Liver (tissue), 3 donors: ENCODE measurements at regions not wholly inside any gene's neighbourhood (a gene's known extent, or its start where the extent isn't known, plus 50 kb on each side); places are given as distances from the start of the nearest gene placed in this dataset.

ENCODE experiments used
- ATF3 ChIP-seq: IDR thresholded peaks from 2 replicates; pipeline ENCODE4 v1.6.1; 2016; ENCODE audit warnings: antibody characterized with exemption
- RAD21 ChIP-seq, 2 donors: IDR thresholded peaks; 2 replicates each; pipeline ENCODE4 v1.6.1; 2016; ENCODE audit warnings: antibody characterized with exemption in 2 of 2, mild to moderate bottlenecking in 2 of 2
- RXRA ChIP-seq, 2 donors: IDR thresholded peaks; 2 replicates each; pipeline ENCODE4 v1.6.1; 2017 to 2018; ENCODE audit warnings: antibody characterized with exemption in 2 of 2, mild to moderate bottlenecking in 1 of 2
- TF ChIP-seq, protein P1 (sequence below): IDR thresholded peaks from 2 replicates; pipeline ENCODE4 v1.6.1; 2016; ENCODE audit warnings: antibody characterized with exemption
- TF ChIP-seq, protein P2 (sequence below): fragments of 150-350 bp; IDR thresholded peaks from 2 replicates; pipeline ENCODE4 v1.5.1; 2017; ENCODE audit warnings: improper control_type of control experiment, low read depth, low read length; ENCODE audit not compliant: missing input control
- TF ChIP-seq, protein P3 (sequence below): IDR thresholded peaks from 2 replicates; pipeline ENCODE4 v1.6.1; 2016; ENCODE audit warnings: antibody characterized with exemption, mild to moderate bottlenecking
- donor health status: healthy.
- donor health status: healthy.

DNA sequence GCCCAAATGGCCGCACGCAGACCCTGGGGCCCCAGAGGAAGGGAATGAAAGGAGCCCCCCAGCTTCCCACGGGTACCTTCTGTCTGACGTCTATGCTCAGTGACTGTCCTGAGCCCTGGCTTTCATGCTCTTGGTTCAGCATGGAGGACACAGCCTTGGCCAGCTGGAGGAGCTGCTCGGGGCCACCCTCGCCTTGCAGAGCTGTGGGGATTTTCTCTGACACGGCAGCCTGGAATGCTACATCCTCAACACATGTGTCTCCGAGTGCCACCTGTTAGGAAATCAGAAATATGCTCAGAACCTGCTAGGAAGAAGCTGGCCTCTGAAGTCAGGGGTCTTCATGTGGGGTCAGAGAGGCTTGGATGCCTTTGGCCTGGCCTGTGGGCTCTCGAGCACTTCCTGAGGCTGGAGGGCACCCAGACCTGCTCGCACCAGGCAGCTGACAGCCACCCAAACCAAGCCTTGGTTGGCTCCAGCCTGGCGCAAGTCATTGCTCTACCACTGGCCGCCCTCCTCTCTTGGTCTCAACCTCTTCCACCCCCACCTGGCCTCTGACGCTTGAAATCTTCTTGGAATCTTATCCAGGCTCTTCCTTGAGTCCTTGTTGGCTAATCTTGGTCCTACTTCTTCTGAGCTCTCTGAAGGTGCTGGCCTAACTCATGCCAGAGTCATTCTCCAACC, 63.7 kb upstream of the BCO1 start:
- TF ChIP-seq RXRA (IDR thresholded peaks at IDR 0.05), result no peak
- no peak for TF ChIP-seq RAD21 (IDR thresholded peaks at IDR 0.05)
- TF ChIP-seq, protein P1, sequence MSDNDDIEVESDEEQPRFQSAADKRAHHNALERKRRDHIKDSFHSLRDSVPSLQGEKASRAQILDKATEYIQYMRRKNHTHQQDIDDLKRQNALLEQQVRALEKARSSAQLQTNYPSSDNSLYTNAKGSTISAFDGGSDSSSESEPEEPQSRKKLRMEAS, result no peak
- TF ChIP-seq ATF3, result no peak
- TF ChIP-seq, protein P2, sequence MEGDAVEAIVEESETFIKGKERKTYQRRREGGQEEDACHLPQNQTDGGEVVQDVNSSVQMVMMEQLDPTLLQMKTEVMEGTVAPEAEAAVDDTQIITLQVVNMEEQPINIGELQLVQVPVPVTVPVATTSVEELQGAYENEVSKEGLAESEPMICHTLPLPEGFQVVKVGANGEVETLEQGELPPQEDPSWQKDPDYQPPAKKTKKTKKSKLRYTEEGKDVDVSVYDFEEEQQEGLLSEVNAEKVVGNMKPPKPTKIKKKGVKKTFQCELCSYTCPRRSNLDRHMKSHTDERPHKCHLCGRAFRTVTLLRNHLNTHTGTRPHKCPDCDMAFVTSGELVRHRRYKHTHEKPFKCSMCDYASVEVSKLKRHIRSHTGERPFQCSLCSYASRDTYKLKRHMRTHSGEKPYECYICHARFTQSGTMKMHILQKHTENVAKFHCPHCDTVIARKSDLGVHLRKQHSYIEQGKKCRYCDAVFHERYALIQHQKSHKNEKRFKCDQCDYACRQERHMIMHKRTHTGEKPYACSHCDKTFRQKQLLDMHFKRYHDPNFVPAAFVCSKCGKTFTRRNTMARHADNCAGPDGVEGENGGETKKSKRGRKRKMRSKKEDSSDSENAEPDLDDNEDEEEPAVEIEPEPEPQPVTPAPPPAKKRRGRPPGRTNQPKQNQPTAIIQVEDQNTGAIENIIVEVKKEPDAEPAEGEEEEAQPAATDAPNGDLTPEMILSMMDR, result no peak
- TF ChIP-seq, protein P3, sequence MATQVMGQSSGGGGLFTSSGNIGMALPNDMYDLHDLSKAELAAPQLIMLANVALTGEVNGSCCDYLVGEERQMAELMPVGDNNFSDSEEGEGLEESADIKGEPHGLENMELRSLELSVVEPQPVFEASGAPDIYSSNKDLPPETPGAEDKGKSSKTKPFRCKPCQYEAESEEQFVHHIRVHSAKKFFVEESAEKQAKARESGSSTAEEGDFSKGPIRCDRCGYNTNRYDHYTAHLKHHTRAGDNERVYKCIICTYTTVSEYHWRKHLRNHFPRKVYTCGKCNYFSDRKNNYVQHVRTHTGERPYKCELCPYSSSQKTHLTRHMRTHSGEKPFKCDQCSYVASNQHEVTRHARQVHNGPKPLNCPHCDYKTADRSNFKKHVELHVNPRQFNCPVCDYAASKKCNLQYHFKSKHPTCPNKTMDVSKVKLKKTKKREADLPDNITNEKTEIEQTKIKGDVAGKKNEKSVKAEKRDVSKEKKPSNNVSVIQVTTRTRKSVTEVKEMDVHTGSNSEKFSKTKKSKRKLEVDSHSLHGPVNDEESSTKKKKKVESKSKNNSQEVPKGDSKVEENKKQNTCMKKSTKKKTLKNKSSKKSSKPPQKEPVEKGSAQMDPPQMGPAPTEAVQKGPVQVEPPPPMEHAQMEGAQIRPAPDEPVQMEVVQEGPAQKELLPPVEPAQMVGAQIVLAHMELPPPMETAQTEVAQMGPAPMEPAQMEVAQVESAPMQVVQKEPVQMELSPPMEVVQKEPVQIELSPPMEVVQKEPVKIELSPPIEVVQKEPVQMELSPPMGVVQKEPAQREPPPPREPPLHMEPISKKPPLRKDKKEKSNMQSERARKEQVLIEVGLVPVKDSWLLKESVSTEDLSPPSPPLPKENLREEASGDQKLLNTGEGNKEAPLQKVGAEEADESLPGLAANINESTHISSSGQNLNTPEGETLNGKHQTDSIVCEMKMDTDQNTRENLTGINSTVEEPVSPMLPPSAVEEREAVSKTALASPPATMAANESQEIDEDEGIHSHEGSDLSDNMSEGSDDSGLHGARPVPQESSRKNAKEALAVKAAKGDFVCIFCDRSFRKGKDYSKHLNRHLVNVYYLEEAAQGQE, result no peak
